IMR-90 (cell line): ENCODE measurements at regions not wholly inside any gene's neighbourhood (a gene's known extent, or its start where the extent isn't known, plus 50 kb on each side); places are given as distances from the start of the nearest gene placed in this dataset.

ENCODE experiments used
- ATAC-seq: fragments of 200-7000 bp; cut with Tn5 transposase; 2 replicates; pipeline ENCODE4 v1.9.1; 2020; ENCODE audit warnings: low read depth, mild to moderate bottlenecking, moderate library complexity
- BruUV-seq: library from RNA; stranded (reverse); fragments of 400-500 nt; replicated peaks from 2 replicates; lab custom pipeline; 2021; lab: Mats Ljungman, UMichigan
- CTCF ChIA-PET: fragments of 300-600 bp; formaldehyde crosslinking; extraction: SDS; loops from one replicate; lab custom pipeline; 2021; ENCODE audit warnings: antibody characterized with exemption; lab: Yijun Ruan, JAX
- POLR2A ChIA-PET: fragments of 300-600 bp; sonication (Branson Sonifier 250); formaldehyde crosslinking; loops from one replicate; lab custom pipeline; 2022; ENCODE audit warnings: antibody characterized with exemption; ENCODE audit not compliant: unreplicated experiment; lab: Charles Lee
- DNase-seq: peaks from one replicate; pipeline ENCODE4 v3.0.0; 2013
- H2AFZ ChIP-seq: replicated peaks from 2 replicates; pipeline ENCODE3; 2013; ENCODE audit warnings: low read length, mild to moderate bottlenecking; ENCODE audit not compliant: poor library complexity
- H2AK5ac ChIP-seq: 2 replicates; pipeline ENCODE4 v1.6.1; 2013; ENCODE audit warnings: low read depth, low read length, inconsistent platforms
- H2AK9ac ChIP-seq: replicated peaks from 2 replicates; pipeline ENCODE3; 2013; ENCODE audit warnings: mild to moderate bottlenecking, low read depth, low read length, moderate library complexity; ENCODE audit not compliant: poor library complexity
- H2BK120ac ChIP-seq: 2 replicates; pipeline ENCODE4 v1.6.1; 2013; ENCODE audit warnings: low read depth, low read length, inconsistent platforms
- H2BK15ac ChIP-seq: 3 replicates; pipeline ENCODE4 v1.6.1; 2013; ENCODE audit warnings: low read depth, low read length, inconsistent platforms
- H2BK20ac ChIP-seq: 2 replicates; pipeline ENCODE4 v1.6.1; 2013; ENCODE audit warnings: low read depth, mild to moderate bottlenecking, inconsistent platforms, low read length, moderate library complexity
- H2BK5ac ChIP-seq: 2 replicates; pipeline ENCODE4 v1.6.1; 2013; ENCODE audit warnings: mild to moderate bottlenecking, low read depth, low read length, inconsistent platforms; ENCODE audit not compliant: poor library complexity, severe bottlenecking
- H3K14ac ChIP-seq: replicated peaks from 2 replicates; pipeline ENCODE4 v1.6.1; 2013; ENCODE audit warnings: low read depth, low read length, inconsistent platforms
- H3K18ac ChIP-seq: 2 replicates; pipeline ENCODE4 v1.6.1; 2013; ENCODE audit warnings: low read depth, low read length, control low read depth
- H3K23ac ChIP-seq: 2 replicates; pipeline ENCODE4 v1.6.1; 2013; ENCODE audit warnings: low read depth, low read length, inconsistent platforms
- H3K27ac ChIP-seq: 2 replicates; pipeline ENCODE4 v1.5.1; 2013; ENCODE audit warnings: mild to moderate bottlenecking, control low read depth, low read length; ENCODE audit not compliant: insufficient read depth
- H3K27me3 ChIP-seq: 2 replicates; pipeline ENCODE4 v1.6.1; 2013; ENCODE audit warnings: low read length; ENCODE audit not compliant: control insufficient read depth, insufficient read depth
- H3K36me3 ChIP-seq: 2 replicates; pipeline ENCODE4 v1.6.1; 2013; ENCODE audit warnings: low read length, mixed read lengths; ENCODE audit not compliant: control insufficient read depth, insufficient read depth
- H3K4ac ChIP-seq: 2 replicates; pipeline ENCODE4 v1.6.1; 2013; ENCODE audit warnings: low read depth, low read length, inconsistent platforms
- H3K4me1 ChIP-seq: 2 replicates; pipeline ENCODE4 v1.6.1; 2013; ENCODE audit warnings: low read length, mixed read lengths; ENCODE audit not compliant: control insufficient read depth, insufficient read depth
- H3K4me2 ChIP-seq: 2 replicates; pipeline ENCODE4 v1.6.1; 2013; ENCODE audit warnings: low read depth, mild to moderate bottlenecking, control low read depth, low read length, moderate library complexity
- H3K4me3 ChIP-seq: 2 replicates; pipeline ENCODE4 v1.5.1; 2013; ENCODE audit warnings: low read depth, mild to moderate bottlenecking, control low read depth, low read length, moderate library complexity; ENCODE audit not compliant: insufficient read depth
- H3K56ac ChIP-seq: 2 replicates; pipeline ENCODE4 v1.6.1; 2013; ENCODE audit warnings: low read length, inconsistent platforms; ENCODE audit not compliant: insufficient read depth; ENCODE audit errors: extremely low read depth
- H3K79me1 ChIP-seq, 2 experiments: 2 replicates each; pipeline ENCODE4 v1.6.1; 2013; ENCODE audit warnings: low read length in 2 of 2, inconsistent platforms in 1 of 2, low read depth in 1 of 2
- H3K9ac ChIP-seq: 2 replicates; pipeline ENCODE4 v1.6.1; 2013; ENCODE audit warnings: low read depth, low read length, control low read depth
- H3K9me1 ChIP-seq: 2 replicates; pipeline ENCODE4 v1.6.1; 2013; ENCODE audit warnings: low read length, inconsistent platforms; ENCODE audit not compliant: insufficient read depth
- H3K9me3 ChIP-seq: 2 replicates; pipeline ENCODE4 v1.6.1; 2013; ENCODE audit warnings: low read length; ENCODE audit not compliant: control insufficient read depth, insufficient read depth
- H4K20me1 ChIP-seq: 2 replicates; pipeline ENCODE4 v1.6.1; 2013; ENCODE audit warnings: low read length, inconsistent platforms; ENCODE audit not compliant: insufficient read depth
- H4K5ac ChIP-seq: 2 replicates; pipeline ENCODE4 v1.6.1; 2013; ENCODE audit warnings: mild to moderate bottlenecking, low read depth, low read length, control low read depth
- H4K8ac ChIP-seq, 2 experiments: 2 replicates each; pipeline ENCODE4 v1.6.1; 2013; ENCODE audit warnings: low read depth in 2 of 2, low read length in 2 of 2, control low read depth in 1 of 2, inconsistent platforms in 1 of 2
- H4K91ac ChIP-seq: 2 replicates; pipeline ENCODE4 v1.6.1; 2013; ENCODE audit warnings: low read depth, low read length, inconsistent platforms; ENCODE audit not compliant: insufficient read depth
- MAFK ChIP-seq: IDR thresholded peaks from 2 replicates; pipeline ENCODE4 v1.6.1; 2012; ENCODE audit warnings: low read depth, low read length, improper control_type of control experiment
- RFX5 ChIP-seq: IDR thresholded peaks from 2 replicates; pipeline ENCODE4 v1.8.0; 2012; ENCODE audit warnings: low read depth, mild to moderate bottlenecking, low read length, moderate library complexity
- SMC3 ChIP-seq: fragments of 150-350 bp; IDR thresholded peaks from 2 replicates; pipeline ENCODE4 v1.6.1; 2016; ENCODE audit warnings: low read depth, mild to moderate bottlenecking, antibody characterized with exemption, low read length, moderate library complexity
- WGBS, 2 experiments: methylation state at CpG; one replicate each; pipeline versions ENCODE4 v1.1.5 to v1.1.7; 2013; ENCODE audit warnings: missing lambda C conversion rate in 2 of 2; ENCODE audit not compliant: insufficient read length in 1 of 2; ENCODE audit errors: extremely low coverage in 2 of 2; 5-methylcytosine and 5-hydroxymethylcytosine counted together
- dilution Hi-C: fragments of 300-500 bp; cut with HindIII; formaldehyde crosslinking; loops from one replicate; pipeline ENCODE4 v1.14.3; 2018; ENCODE audit warnings: low sequenced_read_pairs; ENCODE audit not compliant: unreplicated experiment
- in situ Hi-C: fragments of 300-500 bp; cut with MboI; formaldehyde crosslinking; loops from 3 replicates; pipeline ENCODE4 v1.14.3; 2019; ENCODE audit warnings: low sequenced_read_pairs, inconsistent platforms, mixed read lengths
- intact Hi-C: fragments of 100-400 bp; cut with micrococcal nuclease; formaldehyde crosslinking; loops from 2 replicates; pipeline ENCODE4 v1.10.0; 2022
- TF ChIP-seq, protein P1 (sequence below): fragments of 150-350 bp; IDR thresholded peaks from 2 replicates; pipeline ENCODE4 v1.6.1; 2016; ENCODE audit warnings: low read depth, mild to moderate bottlenecking, low read length, moderate library complexity, borderline replicate concordance

GRCh38 chr5:166952048-166952447, 1339.4 kb upstream of the WWC1 start:
- Histone ChIP-seq H4K8ac (no peak overlapping the region), H2AFZ (no peak overlapping the region), H2BK120ac (no peak overlapping the region), H4K20me1 (no peaks in the 10 kb centered on the region), H2AK5ac (no peak overlapping the region), H3K18ac (no peak overlapping the region), H3K23ac (no peak overlapping the region), H3K27me3 (no peaks in the 10 kb centered on the region), H3K14ac (no peak overlapping the region), H3K9ac (no peak overlapping the region), H3K27ac (no peak overlapping the region), H3K4me1 (no peaks in the 10 kb centered on the region), H3K79me1 (no peaks in the 10 kb centered on the region), H2BK20ac (no peak overlapping the region), H4K91ac (no peak overlapping the region), H2AK9ac (no peak overlapping the region), H3K4me2 (no peak overlapping the region), H3K9me1 (no peaks in the 10 kb centered on the region), H3K36me3 (no peaks in the 10 kb centered on the region), H3K56ac (no peak overlapping the region), H2BK15ac (no peak overlapping the region), H2BK5ac (no peak overlapping the region), H3K4ac (no peak overlapping the region), H3K9me3 (peaks cover 4% of the 10 kb centered on the region), H3K4me3 (no peak overlapping the region), H4K5ac (no peak overlapping the region)
- BruUV-seq: no TSS peak
- WGBS, 2 experiments: no CpG with 5 or more reads among the region's 4 CpGs
- ChIA-PET CTCF (no interaction called here), POLR2A (no interaction called here)
- ATAC-seq: no peak
- TF ChIP-seq, protein P1, sequence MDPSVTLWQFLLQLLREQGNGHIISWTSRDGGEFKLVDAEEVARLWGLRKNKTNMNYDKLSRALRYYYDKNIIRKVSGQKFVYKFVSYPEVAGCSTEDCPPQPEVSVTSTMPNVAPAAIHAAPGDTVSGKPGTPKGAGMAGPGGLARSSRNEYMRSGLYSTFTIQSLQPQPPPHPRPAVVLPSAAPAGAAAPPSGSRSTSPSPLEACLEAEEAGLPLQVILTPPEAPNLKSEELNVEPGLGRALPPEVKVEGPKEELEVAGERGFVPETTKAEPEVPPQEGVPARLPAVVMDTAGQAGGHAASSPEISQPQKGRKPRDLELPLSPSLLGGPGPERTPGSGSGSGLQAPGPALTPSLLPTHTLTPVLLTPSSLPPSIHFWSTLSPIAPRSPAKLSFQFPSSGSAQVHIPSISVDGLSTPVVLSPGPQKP: no peak
- TF ChIP-seq SMC3 (no peak), MAFK (no peak), RFX5 (no peak)
- in situ Hi-C loops (no loop called here), dilution Hi-C loops (no loop called here), intact Hi-C loops (no loop called here)
- no peak for DNase-seq
